HG03280 (cell line): ENCODE measurements at regions not wholly inside any gene's neighbourhood (a gene's known extent, or its start where the extent isn't known, plus 50 kb on each side); places are given as distances from the start of the nearest gene placed in this dataset.
"Not testable (repeated sequence)": the region's sequence is repeated elsewhere in the genome, so short reads cannot be mapped to it uniquely, and the experiment has no call there.

ENCODE experiments used
- ATAC-seq: cut with Tn5 transposase; IDR thresholded peaks from one replicate; pipeline ENCODE4 v1.9.1; 2021; ENCODE audit warnings: mild to moderate bottlenecking, moderate library complexity; ENCODE audit not compliant: unreplicated experiment

GRCh38 chr6:23823421-23823820, 302.6 kb upstream of the NRSN1 start:
- no peak for ATAC-seq

- no peak for ATAC-seq
Measured at GRCh38 chr6:23826572-23826971, 299.4 kb upstream of the NRSN1 start.

- no peak for ATAC-seq
Measured at GRCh38 chr6:23828861-23829260, 297.2 kb upstream of the NRSN1 start.

GRCh38 chr6:23841116-23841515, 284.9 kb upstream of the NRSN1 start:
- no peak for ATAC-seq

GRCh38 chr6:23842760-23843159, 283.3 kb upstream of the NRSN1 start:
- ATAC-seq: no peak

GRCh38 chr6:23851522-23851921, 274.5 kb upstream of the NRSN1 start:
- no peak for ATAC-seq

GRCh38 chr6:23853566-23854133, 272.4 kb upstream of the NRSN1 start:
- ATAC-seq: not testable (repeated sequence)

- not testable (repeated sequence) for ATAC-seq
Measured at GRCh38 chr6:23854154-23854553, 271.9 kb upstream of the NRSN1 start.

- ATAC-seq: no peak
Measured at GRCh38 chr6:23855497-23856116, 270.4 kb upstream of the NRSN1 start.

GRCh38 chr6:23870496-23870895, 255.5 kb upstream of the NRSN1 start:
- no peak for ATAC-seq

GRCh38 chr6:23873161-23873560, 252.9 kb upstream of the NRSN1 start:
- no peak for ATAC-seq

- no peak for ATAC-seq
Measured at GRCh38 chr6:23875006-23875405, 251.0 kb upstream of the NRSN1 start.

GRCh38 chr6:23879816-23880215, 246.2 kb upstream of the NRSN1 start:
- ATAC-seq: no peak

- ATAC-seq: no peak
Measured at GRCh38 chr6:23890543-23891227, 235.3 kb upstream of the NRSN1 start.

- ATAC-seq: no peak
Measured at GRCh38 chr6:23905133-23905815, 220.7 kb upstream of the NRSN1 start.

GRCh38 chr6:23910420-23910819, 215.6 kb upstream of the NRSN1 start:
- ATAC-seq: no peak

- ATAC-seq: no peak
Measured at GRCh38 chr6:23927935-23928334, 198.1 kb upstream of the NRSN1 start.

- no peak for ATAC-seq
Measured at GRCh38 chr6:23929201-23929600, 196.8 kb upstream of the NRSN1 start.

- no peak for ATAC-seq
Measured at GRCh38 chr6:23940466-23940865, 185.5 kb upstream of the NRSN1 start.

- no peak for ATAC-seq
Measured at GRCh38 chr6:23951691-23952090, 174.3 kb upstream of the NRSN1 start.

- no peak for ATAC-seq
Measured at GRCh38 chr6:23952245-23952644, 173.8 kb upstream of the NRSN1 start.

GRCh38 chr6:23953976-23954375, 172.0 kb upstream of the NRSN1 start:
- no peak for ATAC-seq
